Hepatic stellate cell (primary cell): ENCODE measurements at regions not wholly inside any gene's neighbourhood (a gene's known extent, or its start where the extent isn't known, plus 50 kb on each side); places are given as distances from the start of the nearest gene placed in this dataset.

Source experiments
- DNase-seq: peaks from one replicate; pipeline ENCODE4 v3.0.0; 2011; ENCODE audit warnings: low spot score

DNA sequence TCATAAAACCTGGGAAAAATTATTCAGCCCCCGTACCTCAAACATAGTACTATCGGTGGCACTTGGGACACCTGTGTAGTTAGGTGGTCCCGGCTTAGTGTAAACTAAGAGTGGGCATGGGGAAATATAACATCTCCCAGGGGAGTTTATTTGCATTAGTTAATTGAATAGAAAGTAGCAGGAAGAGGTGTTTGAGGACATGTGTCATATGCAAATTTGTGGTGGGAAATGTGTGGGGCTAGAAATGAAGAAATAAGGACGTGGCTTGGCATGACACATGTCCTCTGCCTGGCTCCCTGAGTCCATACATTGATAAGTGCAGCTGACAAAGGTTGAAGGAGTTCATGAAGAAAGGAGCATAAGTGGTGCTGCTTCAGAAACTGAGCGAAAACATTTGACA lies 483.6 kb downstream of the SH2D1A start:
- no peak for DNase-seq

DNA sequence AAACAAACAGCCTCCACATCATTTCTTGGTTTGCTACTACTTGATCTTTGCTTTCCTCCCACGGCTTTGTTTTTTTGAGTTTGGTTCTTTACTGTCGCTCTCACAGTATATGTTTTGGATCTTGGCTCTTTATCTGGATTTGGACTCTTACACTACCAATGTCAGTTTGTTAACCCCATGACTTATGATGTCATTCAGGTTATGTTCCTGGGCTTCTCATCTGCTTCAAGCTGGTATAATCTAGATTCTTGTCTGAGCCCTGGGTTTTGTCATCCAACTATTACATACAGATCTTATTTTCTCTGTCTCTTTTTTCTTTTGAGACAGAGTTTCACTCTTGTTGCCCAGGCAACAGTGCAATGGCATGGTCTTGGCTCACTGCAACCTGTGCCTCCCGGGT lies 482.9 kb upstream of the TEX13C start:
- no peak for DNase-seq

DNA sequence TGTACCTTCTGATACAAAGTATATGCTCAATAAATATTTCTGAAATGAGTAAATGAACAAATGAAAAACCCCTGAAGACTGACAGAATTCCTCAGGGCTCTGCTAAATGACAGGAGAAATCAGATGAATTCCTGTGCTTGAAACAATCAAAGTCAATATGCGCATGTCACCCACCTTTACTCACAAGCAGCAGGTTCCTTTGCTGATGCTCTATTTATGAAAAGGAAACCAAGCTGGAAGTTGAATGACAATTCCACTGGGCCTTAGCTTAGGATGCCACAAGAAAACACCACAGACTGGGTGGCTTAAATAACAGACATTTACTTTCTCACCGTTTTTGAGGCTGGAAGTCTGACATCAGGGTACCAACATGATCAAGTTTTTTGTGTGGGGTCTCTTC lies 477.5 kb upstream of the TEX13C start:
- DNase-seq: no peak

DNA sequence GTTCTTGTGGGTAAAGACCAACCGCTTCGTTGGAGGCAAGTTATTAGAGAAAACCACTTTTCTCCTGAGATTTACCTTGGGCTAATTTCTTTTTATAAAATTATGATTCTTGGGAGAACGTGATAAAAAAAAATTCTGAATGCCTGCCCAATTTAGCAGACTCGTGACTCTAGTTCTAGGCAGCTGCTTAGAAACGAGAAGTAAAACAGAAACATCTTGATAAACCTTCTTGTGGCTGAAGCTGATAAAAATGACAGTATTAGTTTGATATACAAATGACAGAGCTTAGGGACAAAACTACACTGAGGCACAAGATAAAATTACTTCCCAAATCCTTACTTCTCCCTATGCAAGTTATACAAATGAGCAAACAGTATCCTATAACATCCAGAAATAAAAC lies 458.9 kb upstream of the TEX13C start:
- no peak for DNase-seq

DNA sequence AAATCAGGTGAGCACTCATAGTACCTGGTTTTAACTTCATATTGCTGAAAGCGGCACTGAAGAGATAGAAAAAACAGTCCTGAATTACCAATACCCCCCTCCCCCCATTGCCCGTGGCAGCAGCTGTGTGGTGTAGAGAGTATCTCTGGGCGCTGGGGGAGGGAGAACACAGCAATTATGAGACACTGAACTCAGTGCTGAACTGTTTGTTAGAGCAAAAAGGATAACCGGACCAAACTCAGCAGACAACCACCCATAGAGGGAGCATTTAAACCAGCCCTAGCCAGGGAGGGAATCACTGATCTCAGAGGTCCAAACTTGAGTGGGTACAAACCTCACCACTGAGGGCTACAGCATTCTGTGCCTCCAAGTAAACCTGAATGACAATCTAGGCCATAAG lies 457.4 kb upstream of the TEX13C start:
- no peak for DNase-seq

DNA sequence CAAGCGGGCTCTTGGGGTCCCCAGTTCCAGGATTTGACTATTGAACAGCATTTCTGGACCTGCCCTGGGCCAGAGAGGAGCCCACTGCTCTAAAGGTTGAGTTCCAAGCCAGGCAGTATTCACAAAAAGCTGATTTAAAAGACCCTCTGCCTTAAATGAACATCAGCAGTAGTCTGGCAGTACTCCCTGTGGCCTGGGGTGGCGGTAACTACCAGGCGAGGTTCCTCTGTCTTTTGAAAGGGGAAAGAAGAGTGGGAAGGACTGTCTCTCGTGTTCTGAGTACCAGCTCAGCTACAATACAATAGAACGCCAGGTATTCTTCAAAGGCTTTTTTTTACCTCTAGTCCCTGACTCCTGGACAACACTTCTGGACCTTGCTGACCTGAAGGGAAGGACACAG lies 456.4 kb upstream of the TEX13C start:
- no peak for DNase-seq

DNA sequence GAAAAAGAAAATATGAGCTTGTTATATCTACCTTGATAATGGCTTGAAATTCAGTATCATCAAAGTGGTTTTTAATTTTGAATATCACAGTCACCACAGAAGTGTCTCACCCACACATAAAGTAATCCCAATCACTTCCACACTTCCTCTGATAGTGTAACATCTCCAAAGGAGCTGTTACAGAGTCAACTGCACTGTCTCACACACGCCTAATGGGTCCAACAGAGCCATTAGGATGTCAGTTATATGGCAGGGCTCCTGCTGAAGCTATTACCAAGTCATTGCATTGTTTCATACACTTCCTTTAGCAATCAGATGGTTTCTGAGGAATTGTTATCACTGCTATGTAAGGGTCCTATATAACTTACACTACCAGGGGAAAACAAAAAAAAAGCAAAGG lies 432.1 kb upstream of the TEX13C start:
- DNase-seq: no peak

DNA sequence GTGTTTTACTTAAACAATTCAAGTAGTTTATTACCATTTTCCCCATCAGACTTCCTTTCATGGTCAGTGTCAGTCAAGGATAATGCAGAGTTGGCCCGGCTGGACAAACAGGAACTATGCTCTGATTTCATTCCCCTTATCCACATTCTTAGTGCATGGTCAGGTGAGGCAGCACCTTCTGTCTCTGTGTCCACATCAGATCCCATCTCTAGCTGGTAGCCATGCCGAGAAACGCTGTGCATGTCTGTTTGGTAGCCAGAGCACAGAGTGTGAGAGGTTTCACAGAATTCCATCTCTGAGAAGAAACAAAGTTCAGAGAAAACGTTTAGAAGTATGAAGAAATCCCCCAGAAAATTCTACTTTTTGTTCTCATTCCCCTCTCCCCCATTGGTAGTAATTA lies 423.7 kb upstream of the TEX13C start:
- DNase-seq: no peak

DNA sequence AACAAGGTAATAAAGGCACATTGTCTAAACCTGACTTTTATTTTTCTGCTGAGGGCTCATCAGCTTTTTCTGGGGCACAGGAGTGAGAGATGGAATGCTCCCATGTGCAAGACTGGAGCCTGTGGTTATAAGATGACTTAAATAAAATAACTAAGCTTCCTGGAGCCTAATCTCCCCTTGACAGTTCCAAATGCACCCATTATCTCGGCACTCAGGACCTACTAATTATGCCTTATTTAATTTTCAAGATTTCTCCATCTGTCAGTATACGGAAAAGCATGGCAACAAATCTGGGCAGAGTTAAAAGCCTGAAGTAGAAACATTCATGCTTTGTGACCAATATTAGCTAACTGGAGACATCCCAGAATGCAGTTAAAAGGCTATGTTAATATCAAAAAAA lies 416.7 kb upstream of the TEX13C start:
- no peak for DNase-seq

DNA sequence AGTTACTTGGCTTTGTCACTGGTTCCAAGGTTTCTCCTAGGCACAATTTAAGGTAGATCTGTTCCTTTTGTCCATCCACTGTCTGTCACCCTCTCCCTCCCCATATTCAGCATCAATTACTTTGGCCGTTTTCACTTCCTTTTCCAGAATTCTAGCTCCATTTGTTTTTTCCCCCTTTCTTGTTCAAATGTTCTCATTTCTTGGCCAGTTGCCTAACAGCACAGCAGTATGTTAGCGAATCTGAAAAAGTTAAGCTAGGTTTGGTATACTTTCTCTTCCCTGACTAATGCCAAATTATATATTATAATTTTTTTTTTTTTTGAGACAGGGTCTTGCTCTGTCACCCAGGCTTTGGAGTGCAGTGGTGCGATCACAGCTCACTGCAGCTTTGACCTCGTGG lies 409.1 kb upstream of the TEX13C start:
- DNase-seq: no peak

DNA sequence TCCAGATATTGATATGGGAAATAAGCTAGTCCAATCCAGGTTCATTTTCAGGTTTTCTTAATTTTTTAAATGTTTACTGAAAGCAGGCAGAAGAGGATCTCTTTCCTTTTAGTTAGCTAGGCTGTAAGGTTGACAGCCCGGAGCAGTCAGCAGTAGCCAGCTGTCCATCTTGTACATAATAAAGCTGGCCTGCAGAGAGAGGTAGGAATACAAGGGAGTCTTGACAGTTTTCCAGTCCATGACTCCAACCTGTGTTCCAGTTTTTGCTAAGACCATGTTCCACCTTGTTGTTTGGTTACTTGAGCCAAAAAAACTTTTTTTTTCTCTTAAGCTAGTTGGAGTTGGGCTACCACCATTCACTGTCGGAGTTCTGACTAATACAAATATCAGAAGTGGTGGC lies 402.7 kb upstream of the TEX13C start:
- no peak for DNase-seq

DNA sequence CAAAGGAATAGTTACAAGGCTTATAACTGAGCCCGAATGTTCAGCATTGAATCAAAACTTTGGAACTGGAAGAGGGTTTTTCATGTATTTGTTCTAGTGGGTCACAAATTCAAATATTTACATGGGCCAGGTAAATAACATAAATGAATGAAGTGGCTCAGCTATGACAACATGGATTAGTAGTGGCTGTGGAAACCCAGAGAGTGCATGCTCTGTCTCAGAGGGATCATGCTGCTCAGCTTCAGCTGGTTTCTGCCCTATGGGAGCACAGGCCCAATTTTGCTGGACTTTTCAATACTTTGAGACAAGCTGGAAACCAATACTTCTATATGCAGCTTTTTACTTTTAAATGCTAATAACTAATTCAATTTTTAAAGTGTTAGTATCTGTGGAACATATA lies 394.0 kb upstream of the TEX13C start:
- no peak for DNase-seq

DNA sequence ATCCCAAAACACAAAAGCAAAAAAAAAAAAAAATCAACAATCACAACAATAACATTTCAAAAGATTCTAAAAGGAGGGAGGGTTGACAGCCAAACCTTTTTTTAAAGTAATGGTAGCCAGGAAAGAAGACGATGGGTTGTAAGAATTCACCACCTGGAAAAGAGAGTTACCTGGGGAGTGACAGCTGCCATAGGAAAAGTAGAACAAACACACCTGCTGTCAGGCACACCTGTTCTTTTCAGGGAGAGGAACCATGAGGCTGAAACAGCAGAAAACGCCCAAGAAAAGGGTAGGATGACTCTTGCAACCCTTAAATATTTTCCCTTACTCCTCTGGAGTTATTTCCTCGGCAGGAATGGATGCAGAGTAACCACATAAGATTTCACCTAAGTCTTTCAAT lies 388.4 kb upstream of the TEX13C start:
- no peak for DNase-seq

DNA sequence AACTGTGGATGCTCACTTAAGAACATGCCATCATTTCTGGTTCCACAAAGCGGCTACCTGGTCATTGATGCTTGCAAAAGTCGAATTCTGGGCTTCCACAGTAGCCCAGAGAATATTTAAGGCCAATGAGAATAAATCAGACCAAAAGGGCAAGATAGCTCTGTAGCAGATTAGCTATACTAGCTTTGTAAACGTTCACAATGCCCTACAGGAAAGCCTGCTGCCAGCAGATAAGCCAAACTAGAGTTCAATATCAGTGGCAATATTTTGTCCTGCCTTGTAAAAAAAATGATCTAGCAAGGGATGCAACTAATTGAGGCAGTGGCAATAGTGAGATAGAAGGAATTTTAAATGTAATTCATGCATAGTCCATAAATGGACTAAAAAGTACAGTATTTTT lies 387.7 kb upstream of the TEX13C start:
- DNase-seq: no peak

DNA sequence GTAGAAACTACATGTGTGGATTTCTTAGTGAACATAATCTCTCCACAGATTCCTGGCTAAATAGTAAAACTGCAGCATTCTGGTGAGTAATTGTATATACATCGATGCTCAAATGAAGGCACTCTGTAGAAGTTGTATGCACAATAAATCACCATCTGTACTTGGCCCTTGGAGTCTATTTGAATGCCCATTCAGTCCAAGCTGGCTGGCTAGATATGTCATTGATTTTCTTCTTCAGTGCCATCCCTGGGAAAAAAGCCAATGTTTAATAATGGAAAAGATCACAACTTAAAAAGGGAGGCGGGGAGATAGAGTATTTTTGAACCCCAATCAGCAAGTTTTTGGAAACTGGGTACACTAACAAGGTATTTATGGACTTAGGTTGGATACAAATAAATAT lies 381.0 kb upstream of the TEX13C start:
- DNase-seq: no peak

DNA sequence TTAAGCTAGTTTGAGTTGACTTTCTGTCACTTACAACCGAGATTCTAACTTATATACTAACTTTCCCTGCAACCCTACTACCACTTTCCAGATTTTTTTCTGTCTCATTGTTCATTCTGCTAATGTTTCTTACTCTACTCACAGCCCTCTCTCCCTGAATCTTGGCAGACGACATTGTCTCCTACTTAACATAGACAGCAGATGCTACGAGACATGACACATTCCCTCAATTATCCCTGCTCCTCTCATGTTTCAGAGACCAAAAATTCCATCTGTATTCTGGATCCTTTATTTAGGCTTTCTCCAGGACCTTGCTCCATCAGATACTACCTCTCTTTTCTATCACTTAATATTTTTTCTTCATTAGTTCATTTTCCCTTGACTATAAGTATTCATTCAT lies 379.1 kb upstream of the TEX13C start:
- no peak for DNase-seq

DNA sequence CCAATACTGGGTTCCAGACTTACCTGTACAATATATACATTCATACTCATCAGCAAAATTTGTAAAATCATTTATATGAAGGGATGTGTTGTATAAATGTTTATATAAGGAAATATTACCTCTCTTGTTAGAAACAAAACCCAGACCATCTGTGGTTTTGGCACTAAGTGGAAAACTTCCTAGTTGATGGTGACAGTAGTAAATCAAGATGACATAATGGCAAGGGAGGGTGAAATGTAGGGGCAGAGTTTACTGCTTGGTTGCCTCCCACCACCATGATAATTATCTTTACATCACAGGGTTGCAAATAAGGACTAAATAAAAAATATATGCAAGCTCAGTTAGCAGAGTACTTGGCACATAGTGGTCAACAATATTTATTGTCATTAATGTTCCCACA lies 365.3 kb upstream of the TEX13C start:
- DNase-seq: no peak

DNA sequence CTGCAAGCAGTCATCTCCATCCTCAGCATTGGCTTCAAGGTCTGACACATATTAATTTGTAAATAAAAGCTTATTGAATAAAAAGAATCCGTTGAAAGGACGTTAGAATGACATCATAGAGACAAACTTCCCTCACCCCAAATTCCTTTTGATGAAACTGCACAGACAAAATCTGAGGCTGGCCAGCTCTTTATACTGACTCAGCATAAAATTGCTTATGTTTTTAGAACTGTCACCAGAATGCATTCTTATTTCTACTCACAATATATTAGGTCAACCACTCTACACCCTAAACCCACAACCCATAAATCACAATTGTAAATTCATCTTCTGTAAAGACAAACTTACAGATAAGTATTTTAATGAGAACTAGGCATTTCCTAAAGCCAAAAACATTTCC lies 359.2 kb upstream of the TEX13C start:
- DNase-seq: no peak

DNA sequence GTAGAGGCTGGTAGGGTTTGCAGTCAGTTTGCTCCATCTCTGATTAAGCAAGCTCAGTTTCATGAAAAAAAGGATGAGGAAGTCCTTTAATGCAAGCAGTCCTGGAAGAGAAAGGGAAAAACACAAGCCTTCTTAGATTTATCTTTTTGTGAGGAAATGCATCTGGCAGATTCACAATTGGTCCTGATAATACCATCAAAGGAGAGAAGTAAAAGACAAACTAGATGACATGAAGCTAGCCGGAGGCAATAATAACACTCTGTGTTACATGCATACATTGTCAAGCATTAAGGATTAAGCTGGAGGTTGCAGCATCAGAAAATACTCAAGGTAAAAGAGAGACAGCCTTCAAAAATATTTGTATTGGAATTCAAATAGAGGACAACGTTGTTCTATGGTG lies 356.0 kb upstream of the TEX13C start, which contains the start of gene TENM1:
Gene TENM1, minus strand, starts transcription at position 101 of the 400 bp plus-strand sequence.
- no peak for DNase-seq

DNA sequence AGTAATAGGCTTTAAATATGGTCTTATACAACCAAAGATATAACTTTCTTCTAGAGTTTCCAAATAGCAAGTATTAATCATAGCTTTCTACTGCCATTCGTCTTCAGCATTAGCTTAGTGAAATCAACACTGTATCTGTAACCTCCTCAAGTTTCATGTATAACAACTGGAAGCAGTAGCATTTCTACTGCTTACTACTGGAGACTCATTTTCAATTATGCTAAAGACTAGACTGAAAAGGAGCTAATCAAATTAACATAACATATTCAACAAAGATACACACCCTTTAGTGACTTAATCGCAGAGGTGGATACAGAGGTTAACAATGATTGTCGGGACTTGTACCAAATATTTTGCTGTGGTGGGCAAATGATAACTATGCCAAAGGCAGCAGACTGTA lies 344.2 kb upstream of the TEX13C start:
- no peak for DNase-seq

DNA sequence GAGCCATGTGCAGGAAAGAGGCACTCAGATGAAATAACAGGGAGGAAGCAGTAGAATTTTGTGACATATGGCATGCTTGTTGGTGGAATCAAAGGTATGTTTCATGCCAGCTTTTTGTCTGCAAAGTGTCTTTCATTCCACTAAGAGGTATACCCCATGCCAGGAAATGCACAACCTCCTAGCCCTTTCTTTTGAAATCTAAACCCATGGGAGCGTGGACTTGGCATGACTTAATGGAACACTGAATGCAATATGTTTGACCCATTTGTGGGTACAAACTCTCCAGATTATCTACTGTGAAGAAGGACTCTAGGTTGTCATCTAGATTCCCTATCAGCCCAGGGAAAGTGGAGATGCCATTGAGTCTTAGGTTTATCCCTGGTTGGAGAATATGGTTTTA lies 338.3 kb upstream of the TEX13C start:
- DNase-seq: no peak

DNA sequence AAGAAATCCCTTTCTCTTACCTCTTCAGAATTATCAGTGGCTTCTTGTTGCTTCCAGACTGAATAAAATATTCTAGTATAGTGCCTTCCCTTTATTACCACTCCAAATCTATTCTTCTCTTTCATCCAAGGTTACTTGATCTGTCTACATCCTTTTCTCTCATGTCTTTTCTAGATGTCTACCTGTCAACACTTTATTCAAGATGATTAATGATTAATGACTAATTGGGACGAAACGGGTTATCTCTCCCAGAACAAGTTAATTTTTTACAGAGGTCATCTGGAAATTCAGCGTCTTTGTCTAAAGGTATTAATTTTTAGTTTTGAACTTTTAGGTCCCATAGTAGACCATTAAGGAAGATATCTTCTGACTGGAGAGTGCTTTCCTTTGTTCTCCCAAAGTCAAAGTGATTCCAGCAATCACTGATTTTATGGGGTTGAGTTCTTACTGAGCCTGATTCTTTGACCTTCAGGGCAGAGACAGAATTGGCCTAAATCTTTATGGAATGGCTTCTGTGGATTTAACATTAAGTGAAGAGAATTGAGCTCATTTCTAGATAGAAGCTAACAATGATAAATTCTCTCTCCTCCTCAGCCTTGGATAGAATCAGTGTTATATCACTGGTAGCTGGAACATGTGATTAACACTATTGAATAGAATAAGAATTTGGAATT lies 335.4 kb upstream of the TEX13C start:
- no peak for DNase-seq

DNA sequence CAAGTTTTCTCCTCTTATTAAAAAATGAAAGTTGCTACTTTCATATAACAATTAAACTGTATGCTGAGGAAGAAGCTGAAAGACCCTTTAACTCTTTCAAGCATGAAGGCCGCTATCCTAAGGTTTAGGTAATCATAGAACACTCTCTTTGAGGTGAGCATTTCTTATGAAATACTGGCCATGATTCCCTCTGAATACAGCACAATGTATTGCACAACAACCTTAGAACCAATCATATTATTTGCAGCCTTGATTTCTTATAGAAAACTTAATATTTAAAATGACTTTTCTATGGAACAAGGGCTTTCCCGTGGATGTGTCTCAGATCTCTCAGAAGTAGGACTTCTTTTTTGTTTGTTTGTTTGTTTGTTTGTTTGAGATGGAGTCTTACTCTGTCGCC lies 333.4 kb upstream of the TEX13C start:
- no peak for DNase-seq

DNA sequence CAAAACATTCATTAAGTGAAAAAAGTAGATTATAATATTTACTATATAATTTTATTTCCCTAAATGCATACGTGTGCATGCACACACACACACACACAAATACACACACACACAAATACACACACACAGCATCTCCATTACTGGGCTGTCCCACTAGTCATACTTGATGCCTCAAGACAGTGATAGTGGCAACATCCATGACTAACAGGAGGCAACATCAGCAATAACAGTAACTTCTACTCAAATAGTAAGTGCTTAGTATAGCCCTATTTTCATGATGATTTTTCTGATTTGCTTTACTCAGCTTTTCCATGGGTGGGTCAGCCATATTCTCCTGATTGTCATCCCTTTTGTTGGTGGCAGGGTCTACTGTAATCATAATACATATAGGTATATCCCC lies 325.9 kb upstream of the TEX13C start:
- DNase-seq: no peak

DNA sequence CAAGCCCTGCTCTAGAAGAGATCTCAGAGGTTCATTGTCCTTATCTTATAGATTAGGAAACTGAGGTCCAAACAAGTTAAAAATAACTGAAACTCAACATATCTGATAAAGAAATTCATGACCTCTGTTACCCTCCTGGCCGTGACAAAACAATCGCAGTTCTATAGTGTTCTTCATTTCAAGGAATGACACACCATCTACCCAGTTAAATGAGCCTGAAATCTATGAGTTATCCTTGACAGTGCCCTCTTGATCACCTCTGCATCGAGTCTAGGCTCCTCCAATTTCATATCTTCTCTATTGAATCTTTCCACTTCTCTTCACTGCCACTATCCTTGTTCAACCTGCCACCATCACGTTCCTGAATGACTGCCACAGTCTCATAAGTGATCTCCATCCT lies 325.3 kb upstream of the TEX13C start:
- DNase-seq: no peak
